PC-9 (cell line): ENCODE measurements at regions not wholly inside any gene's neighbourhood (a gene's known extent, or its start where the extent isn't known, plus 50 kb on each side); places are given as distances from the start of the nearest gene placed in this dataset.

ENCODE experiments used
- BruUV-seq: library from RNA; stranded (reverse); fragments of 400-500 nt; replicated peaks from 2 replicates; lab custom pipeline; 2021; lab: Mats Ljungman, UMichigan
- CTCF ChIA-PET: fragments of 300-600 bp; sonication (Branson Sonifier 250); formaldehyde crosslinking; loops from one replicate; lab custom pipeline; 2022; ENCODE audit warnings: antibody characterized with exemption; lab: Charles Lee
- POLR2A ChIA-PET: fragments of 300-600 bp; sonication (Branson Sonifier 250); formaldehyde crosslinking; loops from one replicate; lab custom pipeline; 2022; ENCODE audit warnings: antibody characterized with exemption; ENCODE audit not compliant: unreplicated experiment; lab: Charles Lee
- DNase-seq, 2 experiments: peaks; one replicate each; pipeline versions ENCODE4 v3.0.0 to v3.0.0-alpha.2; 2015 to 2022; ENCODE audit warnings: mixed read lengths in 1 of 2
- H2AFZ ChIP-seq: fragments of 200-600 bp; sonication (generic); 2 replicates; pipeline ENCODE4 v1.8.1; 2017; ENCODE audit warnings: antibody characterized with exemption
- H3F3A ChIP-seq: fragments of 200-600 bp; sonication (generic); 2 replicates; pipeline ENCODE4 v1.8.1; 2017; ENCODE audit warnings: antibody characterized with exemption, mild to moderate bottlenecking, low read depth; ENCODE audit not compliant: insufficient read depth
- H3K27ac ChIP-seq: fragments of 200-600 bp; sonication (generic); 2 replicates; pipeline ENCODE4 v1.6.1; 2016; ENCODE audit warnings: mixed run types
- H3K27me3 ChIP-seq: fragments of 200-600 bp; sonication (generic); 2 replicates; pipeline ENCODE4 v1.6.1; 2016; ENCODE audit warnings: low read depth, mixed run types; ENCODE audit not compliant: insufficient read depth
- H3K36me3 ChIP-seq: fragments of 200-600 bp; sonication (generic); 2 replicates; pipeline ENCODE4 v1.6.1; 2016; ENCODE audit warnings: low read depth, mixed run types
- H3K4me1 ChIP-seq: fragments of 200-600 bp; sonication (generic); replicated peaks from 2 replicates; pipeline ENCODE4 v1.6.1; 2016; ENCODE audit warnings: mixed run types; ENCODE audit not compliant: insufficient read depth
- H3K4me2 ChIP-seq: fragments of 200-600 bp; sonication (generic); 2 replicates; pipeline ENCODE4 v1.6.1; 2017; ENCODE audit warnings: mixed run types
- H3K4me3 ChIP-seq: fragments of 200-600 bp; sonication (generic); 2 replicates; pipeline ENCODE4 v1.6.1; 2016; ENCODE audit warnings: mixed run types
- H3K79me2 ChIP-seq: fragments of 200-600 bp; sonication (generic); 2 replicates; pipeline ENCODE4 v1.6.1; 2017; ENCODE audit warnings: low read depth, mixed run types
- H3K9me2 ChIP-seq: fragments of 200-600 bp; sonication (generic); 2 replicates; pipeline ENCODE4 v1.8.1; 2017; ENCODE audit warnings: mild to moderate bottlenecking; ENCODE audit not compliant: insufficient read depth
- H3K9me3 ChIP-seq: fragments of 200-600 bp; sonication (generic); 2 replicates; pipeline ENCODE4 v1.8.1; 2016; ENCODE audit warnings: low read depth; ENCODE audit not compliant: insufficient read depth
- H4K20me1 ChIP-seq: fragments of 200-600 bp; sonication (generic); 2 replicates; pipeline ENCODE4 v1.8.1; 2017; ENCODE audit not compliant: insufficient read depth
- EZH2 ChIP-seq: fragments of 200-600 bp; sonication (generic); IDR thresholded peaks from 2 replicates; pipeline ENCODE4 v1.8.0; 2017; ENCODE audit warnings: antibody characterized with exemption, low read depth
- intact Hi-C: fragments of 100-400 bp; cut with micrococcal nuclease; formaldehyde crosslinking; loops from one replicate; pipeline ENCODE4 v1.10.0; 2022; ENCODE audit not compliant: unreplicated experiment
- TF ChIP-seq, protein P1 (sequence below): fragments of 200-600 bp; sonication (generic); conservative IDR thresholded peaks from 2 replicates; pipeline ENCODE4 v1.6.1; 2017; ENCODE audit warnings: mixed run types, antibody characterized with exemption, mild to moderate bottlenecking, moderate library complexity

DNA sequence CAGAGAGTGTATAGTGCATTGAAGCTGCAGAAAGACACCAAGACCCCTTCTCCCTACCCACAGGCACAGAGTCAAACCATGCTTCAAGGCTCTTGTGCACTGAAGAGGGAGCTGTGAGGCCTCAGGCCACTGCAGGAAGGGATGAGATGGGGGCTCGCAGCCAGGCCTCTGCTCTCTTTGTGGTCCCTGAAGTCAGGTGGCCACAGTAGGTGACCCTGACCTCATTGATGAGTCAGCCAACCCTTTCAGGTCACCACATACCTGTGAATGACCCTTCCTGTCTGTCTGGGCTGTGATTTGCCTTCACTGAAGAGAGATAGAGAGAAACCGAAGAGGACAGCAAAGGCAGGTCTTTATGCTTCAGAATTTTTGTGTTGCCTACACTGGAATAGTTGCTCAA lies 372.1 kb downstream of the ACTL7B start:
- Histone ChIP-seq H3K27me3 (no peaks in the 10 kb centered on the region), H3K4me3 (no peak overlapping the region), H3F3A (peaks cover 9% of the 10 kb centered on the region), H3K79me2 (no peaks in the 10 kb centered on the region), H2AFZ (no peak overlapping the region), H3K9me2 (no peaks in the 10 kb centered on the region), H3K4me1 (peaks cover 12% of the 10 kb centered on the region), H4K20me1 (no peaks in the 10 kb centered on the region), H3K27ac (no peak overlapping the region), H3K4me2 (no peak overlapping the region), H3K36me3 (no peaks in the 10 kb centered on the region), H3K9me3 (no peaks in the 10 kb centered on the region)
- intact Hi-C loops = no loop called here
- POLR2A ChIA-PET = no interaction called here
- no peak for TF ChIP-seq EZH2
- TF ChIP-seq, protein P1, sequence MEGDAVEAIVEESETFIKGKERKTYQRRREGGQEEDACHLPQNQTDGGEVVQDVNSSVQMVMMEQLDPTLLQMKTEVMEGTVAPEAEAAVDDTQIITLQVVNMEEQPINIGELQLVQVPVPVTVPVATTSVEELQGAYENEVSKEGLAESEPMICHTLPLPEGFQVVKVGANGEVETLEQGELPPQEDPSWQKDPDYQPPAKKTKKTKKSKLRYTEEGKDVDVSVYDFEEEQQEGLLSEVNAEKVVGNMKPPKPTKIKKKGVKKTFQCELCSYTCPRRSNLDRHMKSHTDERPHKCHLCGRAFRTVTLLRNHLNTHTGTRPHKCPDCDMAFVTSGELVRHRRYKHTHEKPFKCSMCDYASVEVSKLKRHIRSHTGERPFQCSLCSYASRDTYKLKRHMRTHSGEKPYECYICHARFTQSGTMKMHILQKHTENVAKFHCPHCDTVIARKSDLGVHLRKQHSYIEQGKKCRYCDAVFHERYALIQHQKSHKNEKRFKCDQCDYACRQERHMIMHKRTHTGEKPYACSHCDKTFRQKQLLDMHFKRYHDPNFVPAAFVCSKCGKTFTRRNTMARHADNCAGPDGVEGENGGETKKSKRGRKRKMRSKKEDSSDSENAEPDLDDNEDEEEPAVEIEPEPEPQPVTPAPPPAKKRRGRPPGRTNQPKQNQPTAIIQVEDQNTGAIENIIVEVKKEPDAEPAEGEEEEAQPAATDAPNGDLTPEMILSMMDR = no peak
- no TSS peak for BruUV-seq
- CTCF ChIA-PET = interaction anchor here (0.5 kb wide), 1 partner anchor 469 kb away, joined by 3 read pairs; no protein-coding TSS in a partner anchor
- no peak for DNase-seq

DNA sequence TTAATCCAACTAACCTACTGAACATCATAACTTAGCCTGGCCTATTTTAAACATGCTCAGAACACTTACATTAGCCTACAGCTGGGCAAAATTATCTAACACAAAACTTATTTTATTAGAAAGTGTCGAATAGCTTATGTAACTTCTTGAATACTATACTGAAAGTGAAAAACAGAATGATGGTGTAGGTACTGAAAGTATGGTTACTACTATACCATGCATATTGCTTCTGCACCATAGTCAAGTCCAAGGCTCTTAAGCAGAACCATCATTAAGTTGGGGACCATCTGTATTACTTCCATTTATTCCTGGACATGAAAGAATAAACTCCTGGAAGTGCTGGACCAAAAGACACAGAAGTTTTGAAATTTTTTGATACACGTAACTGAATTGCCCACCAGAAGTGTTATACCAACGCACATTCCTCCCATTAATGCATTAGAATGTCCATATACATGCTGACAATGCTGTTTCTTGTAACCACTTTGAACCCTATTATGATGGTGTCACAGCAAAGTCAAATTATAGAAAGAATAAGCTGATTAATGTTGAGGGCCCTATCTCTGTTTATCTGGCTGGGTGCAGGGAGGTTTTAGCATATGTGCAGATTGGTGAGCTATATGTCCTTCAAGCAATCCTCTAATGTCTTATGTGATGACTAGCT lies 375.7 kb downstream of the ACTL7B start:
- Histone ChIP-seq H3K27ac (no peak overlapping the region), H3K36me3 (no peaks in the 10 kb centered on the region)

DNA sequence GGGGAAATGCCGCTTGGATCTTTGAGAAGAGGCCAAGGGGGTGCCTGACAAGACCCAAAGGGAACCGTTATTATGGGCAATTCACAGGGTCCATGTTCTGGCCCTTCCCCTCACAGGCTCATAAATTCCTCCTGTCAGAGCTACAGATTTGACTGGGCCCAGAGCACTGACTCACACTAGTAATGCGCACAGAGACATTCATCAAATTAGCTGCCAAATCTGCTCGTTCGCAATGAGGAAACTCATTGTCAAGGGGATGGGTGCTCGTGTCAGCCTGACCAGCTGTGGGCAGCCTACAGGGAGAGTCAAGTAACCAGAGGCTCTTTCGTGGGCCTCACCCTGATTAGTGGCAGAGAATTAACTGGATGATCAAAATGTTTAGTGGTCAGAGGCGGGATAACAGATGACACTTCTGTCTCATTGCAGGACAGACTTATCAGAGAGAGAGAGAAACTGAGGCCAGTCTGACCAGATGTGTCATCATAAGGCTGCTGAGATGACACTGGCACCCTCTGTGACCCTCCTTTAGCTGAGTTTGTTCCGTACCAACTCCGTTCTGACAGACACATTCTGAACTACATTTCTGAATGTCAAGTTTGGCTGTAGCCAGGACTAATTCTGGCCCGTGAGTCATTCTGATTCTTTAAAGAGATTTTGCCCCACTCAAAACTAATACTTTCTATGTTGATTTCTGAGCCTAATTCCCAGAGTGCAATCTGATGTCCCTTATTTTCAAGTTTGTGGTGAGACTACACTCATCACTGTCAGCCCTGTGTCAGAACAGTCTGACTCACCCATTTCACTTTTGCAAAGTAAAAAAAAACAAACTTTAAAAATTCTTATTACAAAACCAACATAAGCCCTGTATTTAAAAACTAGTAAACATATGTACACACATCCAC lies 377.1 kb downstream of the ACTL7B start:
- CTCF ChIA-PET = no interaction called here
- no TSS peak for BruUV-seq
- intact Hi-C loops = loop anchor here (2.0 to 10.0 kb wide), 6 partner anchors 64 to 994 kb away; partner anchors contain the start of gene KLF4

More for the DNA sequence above, 375.7 kb downstream of the ACTL7B start:
- H3K4me2 ChIP-seq = no peak overlapping the region
- peaks cover 33% of the 10 kb centered on the region for H3K4me1 ChIP-seq
- intact Hi-C loops = loop anchor here (2.0 to 10.0 kb wide), 6 partner anchors 63 to 995 kb away; partner anchors contain the start of gene KLF4
- no peaks in the 10 kb centered on the region for H3K9me3 ChIP-seq
- no peaks in the 10 kb centered on the region for H3K79me2 ChIP-seq
- peaks cover 19% of the 10 kb centered on the region for H3F3A ChIP-seq
- no TSS peak for BruUV-seq
- H3K27me3 ChIP-seq = no peaks in the 10 kb centered on the region
- no peak overlapping the region for H2AFZ ChIP-seq
- H3K4me3 ChIP-seq = no peak overlapping the region
- no peaks in the 10 kb centered on the region for H3K9me2 ChIP-seq
- ChIA-PET CTCF (interaction anchor here (0.6 kb wide), 1 partner anchor 1055 kb away, joined by 3 read pairs; no protein-coding TSS in a partner anchor), POLR2A (no interaction called here)
- no peaks in the 10 kb centered on the region for H4K20me1 ChIP-seq
- no peak for DNase-seq
- no peak for TF ChIP-seq EZH2
- TF ChIP-seq, protein P1 = no peak

More for the DNA sequence above, 377.1 kb downstream of the ACTL7B start:
- no peaks in the 10 kb centered on the region for H3K9me2 ChIP-seq
- no peaks in the 10 kb centered on the region for H4K20me1 ChIP-seq
- POLR2A ChIA-PET = interaction anchor here (0.7 kb wide), 1 partner anchor 145 kb away, joined by 4 read pairs; no protein-coding TSS in a partner anchor
- peak overlapping the region; percentile 87 for H3K27ac ChIP-seq
- H3K79me2 ChIP-seq = no peaks in the 10 kb centered on the region
- H3K36me3 ChIP-seq = no peaks in the 10 kb centered on the region
- TF ChIP-seq EZH2 = no peak
- no peaks in the 10 kb centered on the region for H3K27me3 ChIP-seq
- no peak overlapping the region for H3K4me3 ChIP-seq
- H3K4me1 ChIP-seq = peaks cover 46% of the 10 kb centered on the region
- H3K4me2 ChIP-seq = peak overlapping the region; percentile 55
- no peak overlapping the region for H2AFZ ChIP-seq
- peak; percentile 57 to 93 for DNase-seq
- peaks cover 31% of the 10 kb centered on the region for H3F3A ChIP-seq
- H3K9me3 ChIP-seq = no peaks in the 10 kb centered on the region
